ENCODE measurements at regions not wholly inside any gene's neighbourhood (a gene's known extent, or its start where the extent isn't known, plus 50 kb on each side); places are given as distances from the start of the nearest gene placed in this dataset.

DNA sequence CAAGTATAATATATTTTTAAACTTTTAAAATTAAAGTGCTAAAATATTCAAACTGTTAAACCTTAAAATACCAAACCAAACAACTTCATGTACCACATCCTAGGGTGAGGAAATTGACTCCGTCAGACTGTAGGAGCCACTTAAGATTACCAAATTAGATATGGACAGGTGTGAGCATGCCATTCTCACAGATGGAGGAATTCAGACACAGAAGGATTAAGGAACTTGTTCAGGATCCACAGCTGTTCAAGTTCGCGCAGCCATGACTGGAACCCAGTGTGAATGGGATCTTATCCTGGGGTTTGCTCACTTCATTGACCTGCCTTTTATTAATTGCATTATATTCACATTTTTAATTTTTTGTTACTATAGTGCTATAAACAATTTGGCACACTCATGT is 224.9 kb upstream of the PCDH7 start:
- no peak for TF ChIP-seq CTCF (IDR thresholded peaks at IDR 0.05; ENCODE audit: poor library complexity, severe bottlenecking)
- H3K36me3 ChIP-seq (ENCODE audit: low read depth), result no peaks in the 10 kb centered on the region
- no peaks in the 10 kb centered on the region for H3K9me3 ChIP-seq (ENCODE audit: severe bottlenecking)
- DNase-seq (ENCODE audit: low spot score) (no peak), ATAC-seq (ENCODE audit: low read depth) (no peak)
- H3K4me3 ChIP-seq (ENCODE audit: severe bottlenecking), result no peak overlapping the region
- H3K27me3 ChIP-seq (ENCODE audit: insufficient read depth, poor library complexity, severe bottlenecking), result no peaks in the 10 kb centered on the region
- no peaks in the 10 kb centered on the region for H3K4me1 ChIP-seq (ENCODE audit: insufficient read depth, poor library complexity, severe bottlenecking)
- H3K27ac ChIP-seq (ENCODE audit: poor library complexity, severe bottlenecking), result no peak overlapping the region

- H3K9me3 ChIP-seq (ENCODE audit: severe bottlenecking), result no peaks in the 10 kb centered on the region
- no peaks in the 10 kb centered on the region for H3K4me1 ChIP-seq (ENCODE audit: insufficient read depth, poor library complexity, severe bottlenecking)
- H3K36me3 ChIP-seq (ENCODE audit: low read depth), result no peaks in the 10 kb centered on the region
- H3K27ac ChIP-seq (ENCODE audit: poor library complexity, severe bottlenecking), result no peak overlapping the region
- ATAC-seq (ENCODE audit: low read depth), result no peak
- TF ChIP-seq CTCF (IDR thresholded peaks at IDR 0.05; ENCODE audit: poor library complexity, severe bottlenecking), result no peak
- no peak overlapping the region for H3K4me3 ChIP-seq (ENCODE audit: severe bottlenecking)
- H3K27me3 ChIP-seq (ENCODE audit: insufficient read depth, poor library complexity, severe bottlenecking), result no peaks in the 10 kb centered on the region
- DNase-seq (ENCODE audit: low spot score), result no peak
Measured at GRCh38 chr4:30495651-30496310, 224.4 kb upstream of the PCDH7 start.

DNA sequence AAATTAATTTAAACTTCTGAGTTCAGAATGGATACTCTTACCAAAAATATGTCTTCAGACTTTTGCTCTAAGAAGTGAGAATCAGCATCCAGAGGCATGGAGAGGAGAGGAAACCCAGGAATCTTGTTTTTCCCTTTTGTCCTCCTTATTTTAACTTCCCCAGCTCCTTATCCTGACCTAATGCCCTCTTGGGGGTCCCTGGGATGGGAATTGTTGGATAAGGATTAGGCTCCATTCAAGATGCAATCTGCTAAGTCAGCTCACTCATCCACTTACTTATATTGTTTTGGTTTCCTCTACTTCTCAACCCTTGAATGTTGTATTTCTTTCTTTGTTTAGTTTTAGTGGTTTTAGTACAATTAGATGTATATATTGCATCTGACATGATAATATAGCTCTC is 208.4 kb upstream of the PCDH7 start:
- no peaks in the 10 kb centered on the region for H3K36me3 ChIP-seq (ENCODE audit: low read depth)
- no peak overlapping the region for H3K4me3 ChIP-seq (ENCODE audit: severe bottlenecking)
- no peaks in the 10 kb centered on the region for H3K4me1 ChIP-seq (ENCODE audit: insufficient read depth, poor library complexity, severe bottlenecking)
- no peak overlapping the region for H3K27ac ChIP-seq (ENCODE audit: poor library complexity, severe bottlenecking)
- DNase-seq (ENCODE audit: low spot score) (no peak), ATAC-seq (ENCODE audit: low read depth) (no peak)
- H3K27me3 ChIP-seq (ENCODE audit: insufficient read depth, poor library complexity, severe bottlenecking), result no peaks in the 10 kb centered on the region
- H3K9me3 ChIP-seq (ENCODE audit: severe bottlenecking), result no peaks in the 10 kb centered on the region
- no peak for TF ChIP-seq CTCF (IDR thresholded peaks at IDR 0.05; ENCODE audit: poor library complexity, severe bottlenecking)

GRCh38 chr4:30518211-30518610 is 202.0 kb upstream of the PCDH7 start:
- no peaks in the 10 kb centered on the region for H3K4me1 ChIP-seq (ENCODE audit: insufficient read depth, poor library complexity, severe bottlenecking)
- H3K4me3 ChIP-seq (ENCODE audit: severe bottlenecking), result no peak overlapping the region
- no peak for TF ChIP-seq CTCF (IDR thresholded peaks at IDR 0.05; ENCODE audit: poor library complexity, severe bottlenecking)
- H3K27ac ChIP-seq (ENCODE audit: poor library complexity, severe bottlenecking), result no peak overlapping the region
- DNase-seq (ENCODE audit: low spot score) (no peak), ATAC-seq (ENCODE audit: low read depth) (no peak)
- no peaks in the 10 kb centered on the region for H3K36me3 ChIP-seq (ENCODE audit: low read depth)
- H3K27me3 ChIP-seq (ENCODE audit: insufficient read depth, poor library complexity, severe bottlenecking), result no peaks in the 10 kb centered on the region
- no peaks in the 10 kb centered on the region for H3K9me3 ChIP-seq (ENCODE audit: severe bottlenecking)

DNA sequence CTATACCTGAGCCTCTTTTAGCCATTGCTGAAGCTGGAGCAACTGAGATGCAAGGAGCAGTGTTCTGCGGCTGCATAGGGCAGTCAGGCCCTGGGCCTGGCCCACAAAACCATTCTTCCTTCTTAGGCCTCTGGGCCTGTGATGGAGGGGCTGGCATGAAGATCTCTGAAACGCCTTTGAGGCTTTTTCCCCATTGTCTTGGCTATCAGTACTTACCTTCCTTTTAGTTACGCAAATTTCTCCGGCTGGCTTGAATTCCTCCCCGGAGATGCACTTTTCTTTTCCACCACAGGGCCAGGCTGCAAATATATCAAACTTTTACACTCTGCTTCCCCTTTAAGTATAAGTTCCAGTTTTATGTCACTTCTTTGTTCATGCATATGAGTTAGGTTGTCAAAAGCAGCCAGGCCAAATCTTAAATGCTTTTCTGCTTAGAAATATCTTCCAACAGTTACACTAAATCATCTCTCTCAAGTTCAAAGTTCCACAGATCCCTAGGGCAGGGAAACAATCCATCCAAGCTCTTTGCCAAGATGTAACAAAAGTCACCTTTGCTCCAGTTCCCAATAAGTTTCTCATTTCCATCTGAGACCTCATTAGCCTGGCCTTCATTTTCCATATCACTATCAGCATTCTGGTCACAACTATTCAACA is 194.4 kb upstream of the PCDH7 start:
- ATAC-seq (ENCODE audit: low read depth) (no peak), DNase-seq (ENCODE audit: low spot score) (no peak)
- Histone ChIP-seq H3K36me3 (ENCODE audit: low read depth) (no peaks in the 10 kb centered on the region), H3K4me3 (ENCODE audit: severe bottlenecking) (no peak overlapping the region), H3K27ac (ENCODE audit: poor library complexity, severe bottlenecking) (no peak overlapping the region), H3K27me3 (ENCODE audit: insufficient read depth, poor library complexity, severe bottlenecking) (no peaks in the 10 kb centered on the region), H3K9me3 (ENCODE audit: severe bottlenecking) (no peaks in the 10 kb centered on the region), H3K4me1 (ENCODE audit: insufficient read depth, poor library complexity, severe bottlenecking) (no peaks in the 10 kb centered on the region)
- TF ChIP-seq CTCF (IDR thresholded peaks at IDR 0.05; ENCODE audit: poor library complexity, severe bottlenecking), result no peak

Measured in RWPE2 (cell line).